HCT116 (cell line): ENCODE measurements at regions not wholly inside any gene's neighbourhood (a gene's known extent, or its start where the extent isn't known, plus 50 kb on each side); places are given as distances from the start of the nearest gene placed in this dataset.

ENCODE experiments used
- ATAC-seq: fragments of 200-7000 bp; cut with Tn5 transposase; 2 replicates; pipeline ENCODE4 v1.9.1; 2020; ENCODE audit warnings: mild to moderate bottlenecking, moderate library complexity
- BruUV-seq: library from RNA; stranded (reverse); fragments of 400-500 nt; replicated peaks from 2 replicates; lab custom pipeline; 2021; lab: Mats Ljungman, UMichigan
- CTCF ChIA-PET: fragments of 300-600 bp; sonication (Branson Sonifier 250); formaldehyde crosslinking; loops from one replicate; lab custom pipeline; 2021; ENCODE audit warnings: antibody characterized with exemption; lab: Charles Lee
- POLR2A ChIA-PET: fragments of 300-600, 350-600 bp; sonication (Branson Sonifier 250); formaldehyde crosslinking; loops from one replicate; lab custom pipeline; 2021; ENCODE audit warnings: antibody characterized with exemption; lab: Charles Lee
- RAD21 ChIA-PET, 2 experiments: fragments of 300-600 bp; sonication (Branson Sonifier 250); formaldehyde crosslinking; loops; one replicate each; lab custom pipeline; 2023; ENCODE audit warnings: low total read pairs in 2 of 2; ENCODE audit not compliant: uncharacterized antibody in 2 of 2, unreplicated experiment in 2 of 2, low non-redundant PET in 1 of 2; lab: Charles Lee
- DNase-seq: peaks from one replicate; pipeline ENCODE4 v3.0.0-alpha.2; 2010; ENCODE audit warnings: low read depth, low spot score
- H2AFZ ChIP-seq: fragments of 200-600 bp; shearing (Covaris generic), sonication (generic); 2 replicates; pipeline ENCODE4 v1.6.1; 2017; ENCODE audit warnings: low read depth, mixed run types, mixed read lengths, antibody characterized with exemption, low read length; ENCODE audit not compliant: poor library complexity, severe bottlenecking
- H3K27ac ChIP-seq: 2 replicates; pipeline ENCODE4 v1.5.1; 2012; ENCODE audit warnings: low read depth, low read length
- H3K27me3 ChIP-seq: fragments of 200-600 bp; sonication (generic); 2 replicates; pipeline ENCODE4 v1.6.1; 2016; ENCODE audit warnings: mixed run types, low read length, mixed read lengths; ENCODE audit not compliant: insufficient read depth
- H3K36me3 ChIP-seq, 2 experiments: fragments of 200-500 bp in 1 of 2; fragments of 200-600 bp in 1 of 2; sonication (Bioruptor generic) in 1 of 2; sonication (generic) in 1 of 2; 2 replicates each; pipeline versions ENCODE4 v1.5.1 to v1.6.1; 2014 to 2016; ENCODE audit warnings: low read length in 2 of 2, inconsistent platforms in 1 of 2, mixed read lengths in 1 of 2, mixed run types in 1 of 2; ENCODE audit not compliant: insufficient read depth in 2 of 2, control insufficient read depth in 1 of 2
- H3K4me1 ChIP-seq, 2 experiments: fragments of 200-600 bp in 1 of 2; sonication (generic) in 1 of 2; 2 replicates each; pipeline versions ENCODE4 v1.5.1 to v1.6.1; 2012 to 2017; ENCODE audit warnings: low read length in 2 of 2, inconsistent platforms in 1 of 2, mild to moderate bottlenecking in 1 of 2, mixed read lengths in 1 of 2, mixed run types in 1 of 2, moderate library complexity in 1 of 2; ENCODE audit not compliant: insufficient read depth in 2 of 2, control insufficient read depth in 1 of 2
- H3K4me2 ChIP-seq: fragments of 200-600 bp; sonication (generic); 2 replicates; pipeline ENCODE4 v1.6.1; 2017; ENCODE audit warnings: mixed run types, low read length, mixed read lengths
- H3K4me3 ChIP-seq, 2 experiments: fragments of 200-600 bp in 1 of 2; sonication (generic) in 1 of 2; replicated peaks in 1 of 2; 2 replicates each; pipeline ENCODE4 v1.5.1; 2011 to 2016; ENCODE audit warnings: low read length in 2 of 2, control low read depth in 1 of 2, low read depth in 1 of 2, mild to moderate bottlenecking in 1 of 2, mixed read lengths in 1 of 2, mixed run types in 1 of 2
- H3K79me2 ChIP-seq: fragments of 200-600 bp; sonication (generic); 2 replicates; pipeline ENCODE4 v1.6.1; 2017; ENCODE audit warnings: mild to moderate bottlenecking, mixed run types, low read length, moderate library complexity, mixed read lengths; ENCODE audit not compliant: insufficient read depth
- H3K9ac ChIP-seq: fragments of 200-600 bp; sonication (generic); 2 replicates; pipeline ENCODE4 v1.6.1; 2016; ENCODE audit warnings: low read length, mixed read lengths
- H3K9me2 ChIP-seq: fragments of 200-600 bp; sonication (generic), shearing (Covaris generic); 2 replicates; pipeline ENCODE4 v1.6.1; 2017; ENCODE audit warnings: mixed run types, mild to moderate bottlenecking, moderate library complexity; ENCODE audit not compliant: insufficient read depth
- H3K9me3 ChIP-seq, 2 experiments: fragments of 200-500 bp in 1 of 2; fragments of 200-600 bp in 1 of 2; sonication (Bioruptor generic) in 1 of 2; sonication (generic) in 1 of 2; 2 replicates each; pipeline ENCODE4 v1.6.1; 2014 to 2017; ENCODE audit warnings: low read length in 2 of 2, mixed read lengths in 2 of 2, inconsistent platforms in 1 of 2, low read depth in 1 of 2, mild to moderate bottlenecking in 1 of 2, mixed run types in 1 of 2, moderate library complexity in 1 of 2; ENCODE audit not compliant: control insufficient read depth in 1 of 2, insufficient read depth in 1 of 2
- H4K20me1 ChIP-seq: fragments of 200-600 bp; sonication (generic), shearing (Covaris generic); 2 replicates; pipeline ENCODE4 v1.6.1; 2017; ENCODE audit warnings: mixed run types, mild to moderate bottlenecking, moderate library complexity; ENCODE audit not compliant: insufficient read depth
- CEBPB ChIP-seq: IDR thresholded peaks from 2 replicates; pipeline ENCODE4 v1.6.1; 2012; ENCODE audit warnings: low read depth
- EZH2 ChIP-seq: fragments of 200-600 bp; sonication (generic); IDR thresholded peaks from 2 replicates; pipeline ENCODE4 v1.6.1; 2017; ENCODE audit warnings: antibody characterized with exemption, mixed run types
- EZH2phosphoT487 ChIP-seq: fragments of 200-600 bp; IDR thresholded peaks from 2 replicates; pipeline ENCODE4 v1.6.1; 2018; ENCODE audit warnings: antibody characterized with exemption, borderline replicate concordance
- JUND ChIP-seq: IDR thresholded peaks from 2 replicates; pipeline ENCODE4 v1.6.1; 2012
- POLR2A ChIP-seq: IDR thresholded peaks from 2 replicates; pipeline ENCODE4 v1.7.0; 2011; ENCODE audit warnings: borderline replicate concordance; ENCODE audit not compliant: insufficient read depth, insufficient read length; ENCODE audit errors: extremely low read depth
- POLR2AphosphoS5 ChIP-seq: IDR thresholded peaks from 2 replicates; pipeline ENCODE4 v1.6.1; 2011; ENCODE audit warnings: mild to moderate bottlenecking, low read depth, low read length, moderate library complexity
- RAD21 ChIP-seq: IDR thresholded peaks from 2 replicates; pipeline ENCODE4 v1.6.1; 2012; ENCODE audit warnings: low read depth, mild to moderate bottlenecking
- REST ChIP-seq: IDR thresholded peaks from 2 replicates; pipeline ENCODE4 v1.6.1; 2012; ENCODE audit warnings: low read depth
- SIN3A ChIP-seq: IDR thresholded peaks from 2 replicates; pipeline ENCODE4 v1.6.1; 2012; ENCODE audit warnings: low read depth
- SP1 ChIP-seq: IDR thresholded peaks from 2 replicates; pipeline ENCODE4 v1.6.1; 2012; ENCODE audit warnings: low read depth
- SRF ChIP-seq: IDR thresholded peaks from 2 replicates; pipeline ENCODE4 v1.6.1; 2012; ENCODE audit warnings: low read depth
- TCF7L2 ChIP-seq: IDR thresholded peaks from 2 replicates; pipeline ENCODE4 v1.7.0; 2011; ENCODE audit warnings: borderline replicate concordance, inconsistent platforms; ENCODE audit not compliant: insufficient read depth, insufficient read length; ENCODE audit errors: extremely low read depth
- YY1 ChIP-seq: IDR thresholded peaks from 2 replicates; pipeline ENCODE4 v1.6.1; 2011; ENCODE audit warnings: low read length, low read depth, moderate library complexity, mild to moderate bottlenecking; ENCODE audit not compliant: insufficient replicate concordance; ENCODE audit errors: extremely low read depth
- ZNF274 ChIP-seq: fragments of 200-500 bp; sonication (Bioruptor generic); IDR thresholded peaks from 2 replicates; pipeline ENCODE4 v1.6.1; 2014; ENCODE audit warnings: mild to moderate bottlenecking, low read depth, low read length, inconsistent platforms
- intact Hi-C: fragments of 100-400 bp; cut with micrococcal nuclease; formaldehyde crosslinking; loops from 2 replicates; pipeline ENCODE4 v1.10.0; 2022
- TF ChIP-seq, protein P1 (sequence below), 3 experiments: fragments of 200-600 bp in 1 of 3; sonication (generic) in 1 of 3; IDR thresholded peaks in 2 of 3; conservative IDR thresholded peaks in 1 of 3; 2 replicates each; pipeline ENCODE4 v1.5.1; 2012 to 2017; ENCODE audit warnings: low read depth in 2 of 3, low read length in 2 of 3, antibody characterized with exemption in 1 of 3, borderline replicate concordance in 1 of 3, control low read depth in 1 of 3, mild to moderate bottlenecking in 1 of 3, mixed read lengths in 1 of 3, mixed run types in 1 of 3, moderate library complexity in 1 of 3; ENCODE audit not compliant: insufficient read depth in 1 of 3

DNA sequence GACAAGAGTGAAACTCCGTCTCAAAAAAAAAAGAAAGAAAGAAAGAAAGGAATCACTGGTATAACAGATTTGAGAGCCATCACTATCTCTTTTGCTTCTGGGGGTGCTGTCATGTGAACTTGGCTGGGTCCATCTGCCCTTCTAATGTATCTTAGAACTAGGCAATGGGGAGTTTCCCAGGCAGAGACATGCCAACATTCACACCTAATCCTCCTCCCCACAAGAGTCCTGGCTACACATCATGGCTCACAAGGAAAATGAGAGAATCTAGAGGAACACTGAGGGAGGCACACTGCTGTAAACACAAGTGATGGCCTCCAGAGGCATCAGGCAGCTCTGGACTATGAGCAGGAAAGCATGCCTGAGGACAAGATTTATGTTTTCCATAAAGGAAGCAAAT is 67.8 kb upstream of the PPP2R3A start (continued):
- TF ChIP-seq REST, result no peak
- no peak for TF ChIP-seq RAD21
- no peak for TF ChIP-seq JUND
- TF ChIP-seq EZH2, result no peak
- no peak for TF ChIP-seq SIN3A
- TF ChIP-seq SP1, result no peak

DNA sequence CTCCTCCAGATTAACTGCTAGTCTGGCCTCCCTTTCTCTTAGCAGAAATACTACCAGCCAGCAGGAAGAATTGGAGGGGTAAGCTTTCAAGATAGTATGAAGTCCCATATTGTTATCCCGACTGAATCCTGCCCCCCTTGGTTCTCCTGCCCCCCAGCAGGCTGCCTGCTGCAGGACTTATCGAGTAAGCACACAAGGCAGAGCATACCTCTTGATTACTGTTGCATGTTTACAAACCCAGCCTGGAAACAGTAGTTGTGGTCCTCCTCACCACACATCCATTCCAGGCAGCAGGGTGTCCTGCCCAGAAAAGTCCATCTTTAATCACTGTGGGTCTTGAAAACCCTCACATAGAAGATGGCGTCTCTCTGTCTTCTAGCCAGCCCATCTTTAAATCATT is 66.8 kb upstream of the PPP2R3A start:
- H4K20me1 ChIP-seq, result no peaks in the 10 kb centered on the region
- H3K4me1 ChIP-seq, result peaks cover 0 to 10% of the 10 kb centered on the region in 2 experiments; a peak in 1 of 4 replicates
- no peak overlapping the region for H2AFZ ChIP-seq
- no peaks in the 10 kb centered on the region for H3K9me3 ChIP-seq
- H3K4me2 ChIP-seq, result no peak overlapping the region
- intact Hi-C loops, result loop anchor here (5.0 kb wide), 1 partner anchor 386 kb away; no protein-coding TSS in a partner anchor
- no peaks in the 10 kb centered on the region for H3K27me3 ChIP-seq
- no peaks in the 10 kb centered on the region; the same call in 1 of the 2 replicates for H3K9me2 ChIP-seq
- ChIA-PET POLR2A (no interaction called here), CTCF (interaction anchor here (2.5 kb wide), 1 partner anchor 144 kb away, joined by 11 read pairs; no protein-coding TSS in a partner anchor), RAD21 (no interaction called here)
- H3K36me3 ChIP-seq, result no peaks in the 10 kb centered on the region
- H3K79me2 ChIP-seq, result no peaks in the 10 kb centered on the region
- no peak for ATAC-seq
- H3K4me3 ChIP-seq, result no peak overlapping the region
- no TSS peak for BruUV-seq
- H3K9ac ChIP-seq, result no peak overlapping the region
- DNase-seq, result no peak
- no peak overlapping the region for H3K27ac ChIP-seq
- no peak for TF ChIP-seq SP1
- TF ChIP-seq POLR2A, result no peak
- TF ChIP-seq EZH2, result no peak
- no peak for TF ChIP-seq RAD21
- TF ChIP-seq JUND, result no peak
- no peak for TF ChIP-seq SRF
- TF ChIP-seq, protein P1, sequence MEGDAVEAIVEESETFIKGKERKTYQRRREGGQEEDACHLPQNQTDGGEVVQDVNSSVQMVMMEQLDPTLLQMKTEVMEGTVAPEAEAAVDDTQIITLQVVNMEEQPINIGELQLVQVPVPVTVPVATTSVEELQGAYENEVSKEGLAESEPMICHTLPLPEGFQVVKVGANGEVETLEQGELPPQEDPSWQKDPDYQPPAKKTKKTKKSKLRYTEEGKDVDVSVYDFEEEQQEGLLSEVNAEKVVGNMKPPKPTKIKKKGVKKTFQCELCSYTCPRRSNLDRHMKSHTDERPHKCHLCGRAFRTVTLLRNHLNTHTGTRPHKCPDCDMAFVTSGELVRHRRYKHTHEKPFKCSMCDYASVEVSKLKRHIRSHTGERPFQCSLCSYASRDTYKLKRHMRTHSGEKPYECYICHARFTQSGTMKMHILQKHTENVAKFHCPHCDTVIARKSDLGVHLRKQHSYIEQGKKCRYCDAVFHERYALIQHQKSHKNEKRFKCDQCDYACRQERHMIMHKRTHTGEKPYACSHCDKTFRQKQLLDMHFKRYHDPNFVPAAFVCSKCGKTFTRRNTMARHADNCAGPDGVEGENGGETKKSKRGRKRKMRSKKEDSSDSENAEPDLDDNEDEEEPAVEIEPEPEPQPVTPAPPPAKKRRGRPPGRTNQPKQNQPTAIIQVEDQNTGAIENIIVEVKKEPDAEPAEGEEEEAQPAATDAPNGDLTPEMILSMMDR (IDR thresholded peaks at IDR 0.05 in 2 of 3, conservative IDR thresholded peaks at IDR 0.05 in 1 of 3; ENCODE audit: borderline replicate concordance in 1 of 3, insufficient read depth in 1 of 3, low read depth in 2 of 3, low read length in 2 of 3), result no peak
- no peak for TF ChIP-seq ZNF274
- no peak for TF ChIP-seq REST
- no peak for TF ChIP-seq TCF7L2
- TF ChIP-seq CEBPB, result no peak
- TF ChIP-seq EZH2phosphoT487, result no peak
- TF ChIP-seq SIN3A, result no peak
- TF ChIP-seq YY1, result no peak
- no peak for TF ChIP-seq POLR2AphosphoS5
